ENCODE measurements at regions not wholly inside any gene's neighbourhood (a gene's known extent, or its start where the extent isn't known, plus 50 kb on each side); places are given as distances from the start of the nearest gene placed in this dataset.
"Not testable (repeated sequence)": the region's sequence is repeated elsewhere in the genome, so short reads cannot be mapped to it uniquely, and the experiment has no call there.

- no peak for DNase-seq
Observed at GRCh38 chr7:142436601-142437000, 178.7 kb upstream of the PRSS58 start.

DNA sequence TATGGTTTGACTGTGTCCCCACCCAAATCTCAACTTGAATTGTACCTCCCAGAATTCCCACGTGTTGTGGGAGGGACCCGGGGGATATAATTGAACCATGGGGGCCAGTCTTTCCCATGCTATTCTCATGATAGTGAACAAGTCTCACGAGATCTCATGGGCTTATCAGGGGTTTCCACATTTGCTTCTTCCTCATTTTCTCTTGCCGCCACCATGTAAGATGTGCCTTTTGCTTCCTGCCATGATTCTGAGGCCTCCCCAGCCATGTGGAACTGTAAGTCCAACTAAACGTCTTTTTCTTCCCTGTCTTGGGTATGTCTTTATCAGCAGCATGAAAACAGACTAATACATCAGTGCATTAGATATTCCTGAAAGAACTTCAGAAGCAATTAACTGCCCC is 177.7 kb upstream of the PRSS58 start:
- not testable (repeated sequence) for DNase-seq

DNA sequence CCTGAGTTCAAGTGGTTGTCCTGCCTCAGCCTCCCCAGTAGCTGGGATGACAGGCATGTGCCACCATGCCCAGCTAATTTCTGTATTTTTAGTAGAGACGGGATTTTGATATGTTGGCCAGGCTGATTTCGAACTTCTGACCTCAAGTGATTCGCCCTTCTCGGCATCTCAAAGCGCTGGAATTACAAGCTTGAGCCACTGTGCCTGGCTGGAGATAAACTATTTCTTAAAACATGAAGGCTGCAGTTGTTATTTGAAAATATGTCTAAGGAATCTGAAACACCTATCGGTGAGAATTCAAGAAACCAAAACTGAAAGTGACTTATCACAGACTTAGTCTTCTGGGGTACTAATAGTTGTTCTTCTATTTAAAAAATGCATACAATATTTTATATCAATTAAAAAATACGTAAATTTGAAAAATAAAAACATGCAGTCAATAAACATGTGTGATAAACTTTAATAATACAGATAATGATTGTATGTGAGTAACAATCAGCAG is 176.9 kb upstream of the PRSS58 start:
- DNase-seq: no peak

- DNase-seq: not testable (repeated sequence)
Observed at GRCh38 chr7:142434133-142434532, 176.3 kb upstream of the PRSS58 start.

GRCh38 chr7:142432377-142432776 is 174.5 kb upstream of the PRSS58 start:
- no peak for DNase-seq

- no peak for DNase-seq
Observed at GRCh38 chr7:142431491-142431890, 173.6 kb upstream of the PRSS58 start.

GRCh38 chr7:142428094-142428493 is 170.2 kb upstream of the PRSS58 start:
- DNase-seq: no peak

DNA sequence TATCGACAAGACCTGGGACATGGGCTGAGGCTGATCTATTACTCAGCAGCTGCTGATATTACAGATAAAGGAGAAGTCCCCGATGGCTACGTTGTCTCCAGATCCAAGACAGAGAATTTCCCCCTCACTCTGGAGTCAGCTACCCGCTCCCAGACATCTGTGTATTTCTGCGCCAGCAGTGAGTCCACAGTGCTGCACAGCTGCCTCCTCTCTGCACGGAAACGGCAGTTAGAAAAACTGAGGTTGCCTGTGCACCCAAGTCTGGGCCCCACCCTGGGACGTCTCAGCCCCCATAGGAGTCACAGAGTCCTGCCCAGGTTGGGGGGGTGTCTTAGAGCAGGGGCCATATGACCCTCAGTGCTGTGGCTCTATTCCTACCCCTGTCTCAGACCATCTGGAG is 167.4 kb upstream of the PRSS58 start:
- DNase-seq: no peak

DNA sequence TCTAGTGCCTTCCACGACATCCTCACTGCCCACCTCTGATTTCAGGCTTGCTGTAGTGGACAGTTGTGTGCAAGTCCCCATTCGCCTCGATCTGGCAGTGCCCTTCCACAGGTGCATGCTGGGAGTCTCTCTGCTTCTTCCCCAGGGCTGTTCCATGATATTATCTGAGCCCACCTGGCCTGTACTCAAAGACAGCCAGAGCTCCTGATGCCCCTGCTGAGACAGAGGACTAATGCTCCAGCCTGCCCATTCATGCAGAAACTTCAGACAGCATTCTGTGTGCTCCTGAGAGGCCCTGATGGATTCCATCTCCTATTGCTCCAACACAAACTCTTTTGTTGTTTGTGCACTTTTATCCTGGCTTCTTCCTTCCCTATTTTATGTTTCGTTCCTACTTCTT is 164.8 kb upstream of the PRSS58 start:
- no peak for DNase-seq

DNA sequence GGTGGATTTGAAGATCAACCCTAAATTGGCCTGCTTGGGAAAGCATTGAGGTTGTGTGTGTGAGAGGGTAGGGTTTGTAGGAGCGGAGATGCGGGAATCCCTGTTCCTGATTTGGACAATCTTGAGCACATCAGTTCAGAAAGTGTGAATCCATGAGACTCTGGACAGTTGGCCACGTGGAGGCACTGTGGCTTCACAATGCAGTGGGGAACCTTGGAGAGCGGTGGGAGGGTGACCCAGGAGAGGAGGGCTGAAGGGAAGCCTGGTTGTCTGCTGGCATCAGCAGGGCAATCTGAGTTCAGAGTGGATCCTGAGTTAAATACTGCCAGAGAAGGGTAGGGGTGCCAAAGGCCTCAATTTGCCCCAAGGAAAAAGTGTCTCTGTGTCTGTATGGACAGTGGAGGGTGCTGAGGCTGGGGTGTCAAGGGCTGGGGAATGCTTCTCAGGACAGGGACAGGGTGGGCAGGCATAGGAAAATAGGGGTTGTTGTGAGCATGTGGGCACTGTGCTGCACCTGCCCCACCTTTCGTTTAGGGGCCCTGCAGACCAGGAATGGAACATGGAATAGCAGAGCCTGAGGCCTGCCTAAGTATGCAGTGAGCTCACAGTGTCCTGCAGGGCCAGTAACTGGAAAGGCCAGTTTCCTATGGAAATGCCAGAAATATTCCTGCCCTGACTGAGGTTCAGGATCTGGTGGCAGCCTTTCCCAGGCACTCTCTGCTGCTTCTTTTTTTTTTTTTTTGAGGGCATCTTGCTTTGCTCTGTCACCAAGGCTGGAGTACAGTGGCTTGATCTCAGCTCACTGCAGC is 162.9 kb upstream of the PRSS58 start:
- DNase-seq: no peak

GRCh38 chr7:142418326-142418725 is 160.5 kb upstream of the PRSS58 start:
- no peak for DNase-seq

DNA sequence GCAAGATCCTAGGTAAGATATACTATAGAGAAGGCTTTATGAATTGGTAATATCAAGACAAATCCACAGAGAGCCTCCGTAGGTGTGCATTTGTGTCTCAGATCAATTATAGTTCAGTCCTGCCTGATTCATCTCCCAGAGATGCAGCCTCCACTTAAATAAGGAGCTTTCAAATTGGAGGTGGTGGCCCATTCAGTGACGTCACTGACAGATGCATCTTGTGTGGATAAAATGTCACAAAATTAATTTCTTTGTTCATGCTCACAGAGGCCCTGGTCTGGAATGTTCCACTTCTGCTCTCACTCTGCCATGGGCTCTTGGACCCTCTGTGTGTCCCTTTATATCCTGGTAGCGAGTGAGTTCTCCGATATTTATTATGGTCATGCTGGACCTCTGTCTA is 157.1 kb upstream of the PRSS58 start:
- DNase-seq: no peak

GRCh38 chr7:142414135-142414534 is 156.3 kb upstream of the PRSS58 start:
- DNase-seq: no peak

DNA sequence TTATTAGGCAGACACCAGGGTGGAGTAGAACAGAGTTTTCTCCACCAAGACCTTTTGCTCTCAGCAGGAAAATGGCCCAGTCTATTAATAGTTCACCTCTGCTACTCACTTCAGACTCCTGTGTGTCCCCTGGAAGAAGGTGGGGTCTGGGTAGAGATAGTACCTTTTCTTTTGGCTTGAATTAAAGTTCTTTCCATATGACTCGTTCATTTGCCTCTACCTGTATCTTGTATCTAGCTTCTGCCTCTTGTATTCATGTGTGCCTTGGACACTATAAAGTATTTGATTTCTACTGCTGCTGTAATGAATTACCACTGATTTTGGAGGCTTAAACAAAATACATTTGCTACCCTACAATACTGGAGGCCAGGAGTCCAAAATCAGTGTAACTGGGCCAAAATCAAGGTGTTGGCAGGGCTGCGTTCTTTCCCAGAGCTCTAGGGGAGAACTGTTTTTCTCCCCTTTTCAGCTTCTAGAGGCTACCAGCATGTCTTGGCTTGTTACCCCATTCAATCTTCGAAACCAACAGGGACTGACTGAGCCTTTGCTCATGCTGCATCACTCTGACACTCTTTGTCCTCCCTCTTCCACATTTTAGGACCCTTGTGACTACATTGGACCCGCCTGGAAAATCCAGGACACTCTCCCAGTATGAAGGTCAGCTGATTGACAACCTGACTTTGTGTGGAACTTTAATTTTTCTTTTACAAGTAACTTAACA is 155.6 kb upstream of the PRSS58 start:
- DNase-seq: no peak

DNA sequence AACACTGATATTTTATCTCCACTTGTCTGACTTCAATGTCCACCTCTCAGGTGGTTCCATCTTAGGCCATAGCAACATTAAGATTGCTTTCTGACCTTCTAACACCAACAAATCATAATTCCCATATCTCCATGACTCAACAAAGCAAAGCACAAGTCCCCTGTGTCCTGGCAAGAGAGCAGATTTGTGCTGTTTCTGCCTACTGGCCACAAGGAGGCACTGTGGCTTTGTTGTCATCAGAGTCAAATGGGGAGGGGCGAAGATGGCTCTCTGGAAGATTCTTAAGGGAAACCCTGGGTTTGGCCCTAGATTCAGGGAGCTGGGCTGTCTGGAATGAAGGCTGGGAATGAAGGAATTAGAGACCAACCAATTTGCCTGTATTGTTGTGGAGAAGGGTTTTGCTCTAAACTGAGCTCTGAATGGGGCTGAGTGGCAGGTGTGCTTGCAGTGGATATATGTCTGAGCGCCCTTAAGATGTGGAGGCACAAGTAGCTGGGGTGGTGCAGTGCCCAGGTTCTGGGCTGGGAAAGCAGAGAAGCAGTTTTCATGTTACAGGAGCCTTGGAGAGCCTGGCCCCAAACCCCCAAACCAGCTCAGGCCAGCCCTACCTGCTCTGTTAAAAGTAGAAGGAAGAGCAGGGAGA is 154.8 kb upstream of the PRSS58 start:
- peak; percentile 37 to 49 for DNase-seq

- no peak for DNase-seq
Observed at GRCh38 chr7:142409471-142409870, 151.6 kb upstream of the PRSS58 start.

DNA sequence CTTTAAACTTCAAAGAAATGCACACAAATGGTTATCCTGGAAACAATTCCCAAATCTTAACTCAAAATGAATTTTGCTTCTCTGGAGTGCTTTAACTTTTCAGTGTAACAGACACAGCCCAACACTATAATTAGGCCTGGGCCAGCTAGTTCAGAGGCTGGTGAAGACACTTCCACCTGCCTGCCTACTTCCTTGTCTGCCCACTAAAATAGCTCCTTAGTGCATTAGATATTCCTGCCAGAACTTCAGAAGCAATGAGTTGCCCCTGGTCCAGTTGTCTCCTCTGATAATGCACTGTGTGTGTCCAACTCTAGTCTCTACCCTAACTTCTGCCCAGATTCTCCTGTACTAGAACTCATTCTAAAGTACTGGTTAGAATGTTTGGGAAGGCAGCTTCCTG is 150.9 kb upstream of the PRSS58 start:
- DNase-seq: no peak

GRCh38 chr7:142407939-142408570 is 150.2 kb upstream of the PRSS58 start:
- no peak for DNase-seq

DNA sequence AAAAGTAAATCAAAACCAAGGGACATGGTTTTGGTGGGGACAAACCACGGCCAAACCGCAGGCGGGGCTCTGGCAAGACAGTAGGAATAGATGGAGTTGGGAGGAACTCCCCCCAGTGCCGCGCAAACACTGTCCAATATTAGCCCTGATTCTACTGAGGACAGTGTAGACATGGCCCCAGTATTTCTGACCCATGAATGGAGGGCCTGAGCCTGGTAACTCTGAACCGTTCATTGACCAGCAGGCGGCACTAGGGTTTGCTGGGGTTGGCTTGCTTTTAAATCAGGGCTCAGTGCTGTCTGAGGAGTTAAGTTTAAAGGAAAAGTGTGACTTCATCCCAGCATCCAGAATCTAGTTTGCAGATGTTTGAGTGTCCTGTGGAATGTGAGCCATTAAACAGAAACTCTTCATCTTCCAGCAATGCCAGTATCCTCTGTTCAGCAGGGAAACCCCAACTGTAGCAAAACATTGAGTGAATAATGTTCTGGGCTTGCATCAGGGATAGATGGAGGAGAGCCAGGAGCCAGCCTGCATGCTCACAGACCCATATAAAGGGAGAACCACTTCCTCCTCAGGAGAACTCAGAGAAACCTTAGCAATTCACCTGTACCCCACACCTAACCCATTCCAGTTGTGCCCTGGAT is 147.4 kb upstream of the PRSS58 start:
- DNase-seq: no peak

DNA sequence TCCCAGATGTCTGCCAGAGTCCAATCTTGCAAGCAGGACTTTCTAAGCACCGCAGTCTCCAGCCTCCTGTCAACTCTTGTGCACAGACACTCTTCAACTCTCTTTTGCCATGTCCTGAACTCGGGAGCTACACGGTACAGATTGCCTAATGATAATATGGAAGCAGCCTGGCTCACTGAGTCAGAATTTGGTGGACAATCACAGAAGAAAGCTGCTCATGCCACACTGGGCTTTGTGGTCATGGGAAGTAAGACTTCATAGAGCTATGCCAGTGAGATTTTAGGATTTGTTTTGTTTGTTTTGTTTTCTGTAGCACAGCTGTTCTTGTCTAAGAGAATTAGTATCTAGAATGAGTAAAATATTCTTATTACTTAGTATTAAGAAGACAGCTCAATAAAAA is 144.1 kb upstream of the PRSS58 start:
- no peak for DNase-seq

GRCh38 chr7:142400042-142400533 is 142.2 kb upstream of the PRSS58 start:
- no peak for DNase-seq

- DNase-seq: peak; percentile 66 to 68
Observed at GRCh38 chr7:142391191-142391992, 133.5 kb upstream of the PRSS58 start.
